ENCODE measurements at regions not wholly inside any gene's neighbourhood (a gene's known extent, or its start where the extent isn't known, plus 50 kb on each side); places are given as distances from the start of the nearest gene placed in this dataset.

DNA sequence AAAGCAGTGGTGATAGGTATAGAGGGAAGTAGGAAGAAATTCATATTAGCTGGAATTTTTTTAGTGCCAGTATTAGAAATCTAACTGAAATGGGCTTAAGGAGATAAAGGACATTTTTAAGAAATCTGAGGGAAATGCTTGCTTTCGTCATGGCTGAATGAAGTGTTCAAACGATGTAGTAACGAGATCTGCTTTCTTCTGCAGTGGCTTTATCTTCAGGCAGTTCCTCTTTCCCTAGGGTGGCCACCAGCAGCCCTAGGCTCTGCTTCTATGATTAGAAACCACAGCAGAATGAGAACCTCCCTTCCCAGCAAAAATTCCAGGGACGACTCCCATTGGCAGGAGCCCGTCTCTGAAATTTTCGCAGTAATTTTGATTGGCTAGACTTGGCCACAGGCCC is 163.9 kb upstream of the FRMD6 start:
- TF ChIP-seq, protein P1, sequence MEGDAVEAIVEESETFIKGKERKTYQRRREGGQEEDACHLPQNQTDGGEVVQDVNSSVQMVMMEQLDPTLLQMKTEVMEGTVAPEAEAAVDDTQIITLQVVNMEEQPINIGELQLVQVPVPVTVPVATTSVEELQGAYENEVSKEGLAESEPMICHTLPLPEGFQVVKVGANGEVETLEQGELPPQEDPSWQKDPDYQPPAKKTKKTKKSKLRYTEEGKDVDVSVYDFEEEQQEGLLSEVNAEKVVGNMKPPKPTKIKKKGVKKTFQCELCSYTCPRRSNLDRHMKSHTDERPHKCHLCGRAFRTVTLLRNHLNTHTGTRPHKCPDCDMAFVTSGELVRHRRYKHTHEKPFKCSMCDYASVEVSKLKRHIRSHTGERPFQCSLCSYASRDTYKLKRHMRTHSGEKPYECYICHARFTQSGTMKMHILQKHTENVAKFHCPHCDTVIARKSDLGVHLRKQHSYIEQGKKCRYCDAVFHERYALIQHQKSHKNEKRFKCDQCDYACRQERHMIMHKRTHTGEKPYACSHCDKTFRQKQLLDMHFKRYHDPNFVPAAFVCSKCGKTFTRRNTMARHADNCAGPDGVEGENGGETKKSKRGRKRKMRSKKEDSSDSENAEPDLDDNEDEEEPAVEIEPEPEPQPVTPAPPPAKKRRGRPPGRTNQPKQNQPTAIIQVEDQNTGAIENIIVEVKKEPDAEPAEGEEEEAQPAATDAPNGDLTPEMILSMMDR (IDR thresholded peaks at IDR 0.05; ENCODE audit: borderline replicate concordance, extremely low read depth, low read length, poor library complexity, severe bottlenecking): no peak
- no peak for TF ChIP-seq EZH2 (IDR thresholded peaks at IDR 0.05; ENCODE audit: borderline replicate concordance, low read depth, low read length, severe bottlenecking)
